HuH-7 (cell line): ENCODE measurements at regions not wholly inside any gene's neighbourhood (a gene's known extent, or its start where the extent isn't known, plus 50 kb on each side); places are given as distances from the start of the nearest gene placed in this dataset.
"Not testable (repeated sequence)": the region's sequence is repeated elsewhere in the genome, so short reads cannot be mapped to it uniquely, and the experiment has no call there.

ENCODE experiments used
- DNase-seq: peaks from one replicate; pipeline ENCODE4 v3.0.0; 2011; ENCODE audit warnings: low spot score

DNA sequence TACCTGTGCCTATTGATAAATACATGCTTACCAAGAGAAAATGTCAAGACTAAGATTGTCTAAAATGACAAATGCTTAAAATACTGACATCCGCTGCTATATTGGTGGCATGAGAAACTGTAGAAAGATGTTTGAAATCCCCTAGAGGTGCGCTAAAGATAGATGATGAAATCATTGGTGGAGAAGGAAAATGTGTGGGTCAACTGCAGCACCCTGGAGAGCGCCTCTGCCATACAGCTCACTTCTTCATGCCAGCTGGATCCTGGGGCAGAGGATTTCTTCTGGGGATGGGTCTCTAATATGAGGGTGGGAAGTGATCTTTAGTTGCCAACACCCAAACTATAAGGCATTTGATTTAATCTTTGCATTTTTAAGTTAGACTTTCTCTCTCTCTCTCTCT lies 680.4 kb upstream of the POM121L12 start:
- peak; percentile 15 for DNase-seq

DNA sequence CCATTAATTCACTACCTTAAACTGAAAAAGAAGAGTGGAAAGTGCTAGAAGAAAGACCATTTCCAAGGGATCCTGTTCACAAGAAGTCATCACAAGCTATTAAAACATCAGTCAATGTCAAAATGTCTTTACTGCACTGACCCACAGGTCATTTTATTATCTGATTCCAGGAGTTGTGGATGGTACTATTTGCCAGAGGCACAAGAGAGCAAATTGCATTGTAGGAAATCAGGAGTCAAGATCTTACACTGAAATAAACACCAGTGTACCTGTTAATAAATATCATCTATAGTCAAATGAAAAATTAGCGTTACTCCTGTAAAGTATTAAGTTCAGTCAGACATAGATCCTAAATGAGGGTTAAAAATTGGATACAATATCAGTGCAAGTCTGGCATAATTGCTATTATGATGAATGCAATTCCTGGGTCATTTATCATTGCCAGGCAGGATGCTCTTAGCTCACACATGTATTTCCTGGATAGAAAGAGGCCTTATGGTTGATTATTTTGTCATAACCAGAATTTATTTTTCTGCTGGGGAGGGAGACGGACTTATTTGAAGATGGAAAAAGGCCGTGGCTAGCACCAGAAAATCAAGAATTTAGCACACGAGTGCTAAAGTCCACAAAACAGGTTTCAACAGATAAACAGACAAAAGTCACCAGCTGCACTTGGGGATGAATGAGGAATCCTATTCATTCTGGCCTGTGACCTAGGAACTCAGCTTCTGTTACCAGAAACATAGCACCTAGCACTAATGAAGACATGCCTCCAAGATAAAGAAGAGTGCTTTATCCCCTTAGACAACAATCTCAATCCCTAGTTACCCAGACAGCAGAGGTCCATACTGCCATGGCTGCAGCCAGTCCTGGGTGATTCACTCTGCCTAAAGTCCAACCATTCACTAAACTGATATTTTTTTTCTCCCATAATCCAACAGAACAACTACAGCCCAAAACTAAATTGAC lies 683.1 kb upstream of the POM121L12 start:
- DNase-seq = no peak

DNA sequence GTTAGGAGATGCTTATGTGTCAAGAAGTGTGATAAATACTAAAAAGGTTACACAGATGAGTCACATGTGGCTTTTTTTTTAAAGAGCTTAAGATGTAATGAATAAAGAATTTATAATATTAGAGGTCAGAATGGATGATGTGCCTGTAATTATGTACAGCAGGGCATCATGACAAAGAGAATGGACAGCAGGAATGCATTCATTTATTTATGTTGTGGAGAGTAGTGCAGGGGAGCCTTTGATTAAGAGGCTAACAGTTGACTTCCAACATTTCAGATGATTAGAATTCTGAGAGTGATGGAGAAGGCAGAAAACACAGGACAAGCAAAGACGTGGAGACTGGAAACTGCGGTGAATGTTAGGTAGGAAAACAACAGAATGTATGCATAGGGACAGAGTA lies 691.4 kb upstream of the POM121L12 start:
- DNase-seq = no peak

DNA sequence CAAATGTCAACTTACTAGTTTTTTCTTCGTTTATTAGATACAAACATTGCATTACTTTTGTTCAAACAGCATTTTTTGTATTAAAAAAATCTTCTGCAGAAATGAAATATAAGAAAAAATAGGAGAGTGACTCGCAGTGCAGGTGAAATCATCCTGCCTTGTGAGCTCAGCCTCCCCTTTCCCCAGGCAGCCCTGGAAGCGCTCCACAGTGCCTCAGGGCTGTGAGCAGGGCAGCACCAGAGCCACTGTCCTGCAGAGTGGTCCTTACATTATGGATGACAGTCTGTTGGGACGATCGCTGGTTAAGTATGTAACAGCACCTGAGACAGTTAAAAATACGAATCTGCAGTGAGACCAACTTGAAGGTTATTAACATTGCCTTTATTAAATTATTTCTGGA lies 695.4 kb upstream of the POM121L12 start:
- DNase-seq = no peak

DNA sequence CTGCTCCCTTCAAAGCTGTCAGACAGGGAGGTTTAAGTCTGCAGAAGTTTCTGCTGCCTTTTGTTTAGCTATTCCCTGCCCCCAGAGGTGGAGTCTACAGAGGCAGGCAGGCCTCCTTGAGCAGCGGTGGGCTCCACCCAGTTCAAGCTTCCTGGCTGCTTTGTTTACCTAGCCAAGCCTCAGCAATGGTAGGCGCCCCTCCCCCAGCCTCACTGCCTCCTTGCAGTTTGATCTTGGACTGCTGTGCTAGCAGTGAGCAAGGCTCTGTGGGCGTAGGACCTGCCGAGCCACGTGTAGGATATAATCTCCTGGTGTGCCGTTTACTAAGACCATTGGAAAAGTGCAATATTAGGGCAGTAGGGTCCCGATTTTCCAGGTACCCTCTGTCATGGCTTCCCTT lies 707.1 kb upstream of the POM121L12 start:
- DNase-seq = not testable (repeated sequence)

DNA sequence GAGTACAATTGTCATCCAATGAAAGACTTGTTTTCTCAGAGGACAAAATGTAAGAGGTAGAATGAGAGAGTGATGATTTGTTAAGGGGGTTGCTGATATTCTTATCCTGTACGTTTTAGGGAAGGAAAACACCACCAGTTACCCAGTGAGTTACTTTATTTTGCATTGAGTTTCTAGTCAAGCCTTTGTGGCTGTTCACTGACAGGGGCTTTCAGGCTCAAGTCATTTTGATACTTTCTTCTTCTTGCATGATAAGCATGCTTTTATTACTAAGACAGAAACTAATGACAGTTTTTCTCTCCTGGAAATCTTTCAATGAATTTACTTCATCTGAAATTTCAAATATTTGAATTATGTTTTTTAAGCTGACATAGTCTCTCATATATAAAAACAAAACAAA lies 710.2 kb upstream of the POM121L12 start:
- DNase-seq = no peak

DNA sequence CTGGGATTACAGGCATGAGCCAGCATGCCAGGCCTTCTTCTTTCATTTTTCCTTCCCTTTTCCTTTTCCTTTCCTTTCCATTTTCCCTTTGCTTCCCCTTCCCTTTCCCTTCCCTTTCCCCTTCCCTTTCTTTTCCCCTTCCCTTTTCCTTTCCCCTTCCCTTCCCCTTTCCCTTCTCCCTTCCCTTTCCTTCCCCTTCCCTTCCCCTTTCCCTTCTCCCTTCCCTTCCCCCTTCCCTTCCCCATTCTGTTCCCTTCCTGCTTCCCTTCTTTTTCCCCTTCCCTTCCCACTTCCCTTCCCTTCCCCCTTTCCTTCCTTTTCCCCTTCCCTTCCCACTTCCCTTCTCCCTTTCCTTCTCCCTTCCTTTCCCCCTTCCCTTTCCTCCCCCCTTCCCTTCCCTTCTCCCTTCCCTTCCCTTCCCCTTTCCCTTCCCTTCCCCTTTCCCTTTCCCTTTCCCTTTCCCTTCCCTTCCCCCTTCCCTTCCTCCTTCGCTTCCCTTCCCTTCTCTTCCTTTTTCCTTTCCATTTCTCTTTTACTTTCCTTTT lies 712.2 kb upstream of the POM121L12 start:
- DNase-seq = no peak

DNA sequence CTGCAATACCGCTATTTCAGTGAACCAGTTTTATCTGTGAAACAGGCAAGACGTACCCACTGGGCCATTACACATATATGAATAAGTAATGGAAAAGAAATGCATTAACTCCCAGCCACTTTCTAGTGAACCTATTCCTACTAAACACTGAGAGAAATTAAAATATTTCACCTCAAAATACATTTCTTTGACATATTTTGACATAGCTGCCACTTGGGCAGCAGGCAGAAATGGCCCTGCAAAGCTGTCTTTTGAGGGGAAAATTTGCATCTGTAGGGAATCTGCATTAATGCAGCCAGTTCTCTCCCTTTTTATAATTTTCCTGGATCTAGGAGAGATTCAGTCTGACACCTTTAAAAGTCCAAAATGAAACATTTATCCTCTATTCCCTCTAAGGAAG lies 714.8 kb upstream of the POM121L12 start:
- no peak for DNase-seq

DNA sequence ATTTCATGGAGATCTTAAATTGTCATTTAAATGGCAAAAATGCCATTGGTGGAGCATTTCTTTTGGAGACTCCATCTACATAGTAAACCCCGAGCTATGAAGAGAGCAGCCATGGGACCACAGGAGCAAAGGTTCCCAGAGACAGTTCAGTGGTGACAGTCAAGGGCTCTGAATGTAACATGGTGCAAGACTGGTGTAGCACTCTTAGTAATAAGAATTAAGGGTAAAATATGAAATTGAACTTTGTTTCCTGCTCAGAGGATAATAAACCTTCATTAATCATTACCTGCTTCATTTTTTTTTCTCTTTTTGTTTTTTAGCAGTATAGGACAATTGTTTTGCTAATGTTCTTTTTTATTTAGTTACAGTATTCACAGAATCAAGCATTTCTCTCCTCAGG lies 717.5 kb upstream of the POM121L12 start:
- DNase-seq = no peak

DNA sequence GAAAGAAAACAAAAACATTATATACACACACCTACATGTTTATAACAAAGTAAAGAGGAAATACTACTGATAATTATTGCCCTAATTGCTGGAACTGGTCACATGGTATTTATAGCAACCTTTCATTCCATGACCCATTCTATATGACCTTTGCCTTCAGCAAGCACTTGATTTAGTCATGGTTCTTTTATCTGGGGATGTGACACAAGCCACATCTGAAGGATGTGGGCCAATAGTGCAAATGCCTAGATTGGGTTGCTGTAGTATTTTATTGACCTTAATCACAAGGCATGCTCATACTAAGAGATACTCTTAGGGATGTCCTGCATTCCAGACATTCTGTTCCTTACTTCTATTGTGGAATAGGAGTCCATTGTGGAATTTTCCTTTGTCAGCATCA lies 723.5 kb upstream of the POM121L12 start:
- no peak for DNase-seq

DNA sequence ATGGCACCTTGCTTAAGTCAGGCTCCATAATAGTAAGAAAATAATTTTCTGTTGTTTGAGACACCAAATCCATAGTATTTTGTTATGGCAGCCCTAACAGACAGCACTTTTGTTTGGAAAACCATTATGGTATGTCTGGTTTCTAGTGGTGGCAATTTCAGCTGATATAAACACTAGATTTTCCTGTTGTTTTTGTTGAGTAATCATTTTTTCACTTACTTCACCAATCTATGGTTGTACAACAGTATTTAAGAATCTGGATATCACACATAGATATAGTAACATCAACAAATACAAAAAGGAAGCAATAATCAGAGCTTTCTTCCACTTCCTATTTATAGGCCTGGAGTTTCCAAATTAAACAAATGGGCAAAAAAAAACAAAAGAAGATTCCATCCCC lies 725.8 kb upstream of the POM121L12 start:
- no peak for DNase-seq

DNA sequence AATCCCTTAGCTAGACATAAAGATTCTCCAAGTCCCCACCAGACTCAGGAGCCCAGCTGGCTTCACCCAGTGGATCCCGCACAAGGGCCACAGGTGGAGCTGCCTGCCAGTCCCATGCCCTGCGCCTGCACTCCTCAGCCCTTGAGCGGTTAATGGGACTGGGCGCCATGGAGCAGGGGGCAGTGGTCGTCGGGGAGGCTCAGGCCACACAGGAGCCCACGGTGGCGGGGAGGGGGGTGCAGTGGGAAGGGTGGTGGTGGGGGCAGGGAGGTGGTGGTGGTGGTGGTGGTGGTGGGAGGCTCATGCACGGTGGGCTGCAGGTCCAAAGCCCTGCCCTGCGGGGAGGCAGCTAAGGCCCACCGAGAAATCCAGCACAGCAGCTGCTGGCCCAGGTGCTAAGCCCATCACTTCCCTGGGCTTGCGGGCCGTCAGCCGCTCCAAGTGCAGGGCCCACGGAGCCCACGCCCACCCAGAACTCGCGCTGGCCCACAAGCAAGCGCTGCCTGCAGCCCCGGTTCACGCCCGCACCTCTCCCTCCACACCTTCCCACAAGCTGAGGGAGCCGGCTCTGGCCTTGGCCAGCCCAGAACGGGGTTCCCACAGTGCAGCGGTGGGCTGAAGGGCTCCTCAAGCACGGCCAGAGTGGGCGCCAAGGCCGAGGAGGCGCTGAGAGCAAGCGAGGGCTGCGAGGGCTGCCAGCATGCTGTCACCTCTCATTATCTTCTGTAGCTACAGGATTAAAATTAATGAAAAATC lies 732.5 kb upstream of the POM121L12 start:
- no peak for DNase-seq

DNA sequence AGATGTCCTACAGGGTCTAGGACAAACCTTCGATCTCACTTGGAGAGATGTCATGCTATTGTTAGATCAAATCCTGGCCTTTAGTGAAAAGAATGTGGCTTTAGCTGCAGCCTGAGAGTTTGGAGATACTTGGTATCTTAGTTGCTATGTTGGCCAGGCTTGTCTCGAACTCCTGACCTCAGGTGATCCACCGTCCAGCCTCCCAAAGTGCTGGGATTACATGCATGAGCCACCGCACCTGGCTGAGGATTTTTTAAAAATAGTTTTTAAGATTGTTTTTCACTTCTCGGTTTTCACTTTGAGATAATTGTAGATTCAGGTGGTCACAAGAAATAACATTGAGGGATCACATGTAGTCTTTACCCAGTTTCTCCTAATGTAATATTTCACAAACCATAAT lies 738.3 kb upstream of the POM121L12 start:
- no peak for DNase-seq

DNA sequence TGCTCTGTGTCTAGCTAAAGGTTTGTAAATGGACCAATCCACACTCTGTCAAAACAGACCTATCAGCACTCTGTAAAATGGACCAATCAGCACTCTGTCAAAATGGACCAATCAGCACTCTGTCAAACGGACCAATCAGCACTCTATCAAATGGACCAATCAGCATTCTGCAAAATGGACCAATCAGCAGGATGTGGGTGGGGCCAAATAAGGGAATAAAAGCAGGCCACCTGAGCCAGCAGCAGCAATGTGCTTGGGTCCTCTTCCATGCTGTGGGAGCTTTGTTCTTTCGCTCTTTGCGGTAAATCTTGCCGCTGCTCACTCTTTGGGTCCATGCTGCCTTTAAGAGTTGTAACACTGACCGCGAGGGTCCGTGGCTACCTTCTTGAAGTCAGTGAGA lies 740.5 kb upstream of the POM121L12 start:
- DNase-seq = no peak

DNA sequence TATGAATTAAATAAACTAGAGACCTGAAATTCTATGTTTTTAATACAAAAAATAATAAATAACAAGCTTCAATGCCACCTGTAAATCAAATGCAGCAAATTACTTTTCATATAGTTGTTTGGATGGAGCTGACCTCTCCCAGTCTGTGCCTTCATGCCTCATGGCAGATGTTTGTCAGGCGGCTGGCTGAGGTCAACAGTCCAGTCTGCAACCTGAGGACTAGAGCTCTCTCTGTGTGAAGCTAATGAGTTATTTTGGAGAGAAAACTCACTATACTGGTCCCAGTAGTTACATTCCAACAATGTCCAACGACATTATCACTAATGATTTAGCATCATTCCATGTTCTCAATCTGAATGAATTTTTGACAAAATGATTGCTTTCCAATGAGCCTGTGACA lies 746.2 kb upstream of the POM121L12 start:
- no peak for DNase-seq

DNA sequence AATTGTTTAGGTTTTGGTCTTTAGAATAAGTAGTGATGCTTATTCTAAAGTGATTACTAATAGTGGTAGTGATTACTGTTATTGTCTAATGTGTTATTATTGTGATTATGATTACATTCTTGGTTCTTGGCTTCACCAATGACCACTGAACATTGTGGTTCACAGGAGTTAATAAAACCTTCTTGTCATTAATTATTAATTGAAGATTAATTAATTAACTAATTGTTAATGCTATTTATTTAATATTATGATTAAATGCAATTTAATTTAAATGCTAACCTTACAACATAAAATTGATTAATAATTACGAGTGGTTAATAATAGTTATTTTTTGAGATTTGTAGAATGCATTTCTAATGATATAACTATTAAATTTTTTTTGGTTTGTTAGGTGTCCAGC lies 747.7 kb upstream of the POM121L12 start:
- no peak for DNase-seq

DNA sequence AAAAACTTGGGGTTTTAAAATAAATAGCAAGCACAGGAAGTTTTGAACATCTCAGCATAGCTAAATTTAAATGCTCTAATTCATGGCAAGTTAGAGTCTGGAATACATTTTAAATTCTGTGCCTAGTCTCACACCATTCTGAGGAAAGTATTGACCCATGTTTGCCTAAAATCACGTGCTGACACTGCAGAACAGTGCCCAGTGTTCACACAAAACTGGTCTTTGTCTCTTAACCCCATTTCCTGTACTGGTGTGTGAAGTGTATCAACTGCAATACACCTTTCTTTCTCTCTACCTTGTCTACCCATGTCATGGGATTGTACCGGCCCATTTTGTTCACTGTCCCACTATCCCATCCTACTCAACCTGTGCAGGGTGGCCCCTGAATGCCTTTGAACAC lies 749.7 kb upstream of the POM121L12 start:
- DNase-seq = no peak

DNA sequence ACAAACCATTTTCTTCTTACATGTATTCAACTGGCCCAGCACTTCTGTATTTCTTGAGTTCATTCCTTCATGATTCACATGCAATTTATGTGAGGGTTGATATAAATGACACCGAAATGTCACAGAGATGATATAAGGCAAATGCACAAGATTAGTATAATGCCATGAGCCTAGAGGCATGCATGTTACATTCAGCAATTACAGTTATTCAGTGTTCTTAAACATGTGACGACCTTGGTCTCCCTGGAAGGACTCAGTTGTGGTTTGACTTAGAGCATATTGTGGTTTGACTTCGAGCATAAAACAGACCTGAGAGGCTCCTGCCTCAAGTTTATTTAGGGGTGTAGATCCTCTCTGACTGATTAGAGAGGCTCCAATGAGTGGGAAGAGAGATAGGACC lies 752.1 kb upstream of the POM121L12 start:
- DNase-seq = no peak

DNA sequence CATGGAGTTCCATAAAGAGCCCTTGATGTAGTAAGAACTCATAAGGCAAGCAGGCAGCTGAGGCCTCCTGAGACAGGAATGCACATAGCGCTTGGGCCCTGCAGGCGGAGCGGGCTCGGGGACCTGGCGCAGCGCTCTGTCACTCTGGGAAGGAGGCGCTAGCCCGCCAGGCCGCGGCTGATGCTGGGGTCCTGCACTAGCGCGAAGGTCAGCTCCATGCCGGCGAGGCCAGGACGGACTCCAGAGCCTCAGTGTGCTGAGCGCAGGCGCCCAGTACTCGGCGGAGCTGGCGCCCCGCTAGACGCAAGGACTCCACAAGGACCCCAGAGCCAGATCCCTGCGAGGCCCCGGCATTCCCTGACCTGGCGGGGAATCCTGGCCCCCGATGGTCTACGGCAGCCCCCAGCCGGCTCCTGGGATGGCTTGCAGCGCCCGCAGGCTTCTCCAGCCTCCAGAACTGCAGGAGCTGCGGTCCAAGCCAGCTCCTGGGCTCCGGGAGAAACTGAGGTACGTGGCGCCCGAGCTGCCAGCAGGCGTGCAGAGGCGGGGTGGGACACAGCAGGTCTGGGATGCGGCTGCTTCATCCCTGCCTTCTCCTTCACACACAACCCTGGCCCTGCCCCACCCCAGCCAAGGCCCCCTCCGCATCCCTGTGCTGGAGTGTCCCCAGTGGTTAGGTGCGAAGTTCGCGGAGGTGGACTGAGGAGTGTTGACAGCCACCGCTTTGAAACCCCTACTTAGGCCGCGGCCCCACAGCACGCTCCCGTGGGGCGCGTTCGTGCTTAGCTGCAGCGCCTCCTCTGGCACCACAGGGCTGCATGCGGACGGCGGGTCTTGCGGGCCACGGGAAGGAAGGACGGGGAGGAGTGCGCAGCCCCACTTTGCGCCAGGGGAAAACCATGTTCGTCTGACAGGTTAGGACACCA lies 761.5 kb upstream of the POM121L12 start:
- DNase-seq = no peak

DNA sequence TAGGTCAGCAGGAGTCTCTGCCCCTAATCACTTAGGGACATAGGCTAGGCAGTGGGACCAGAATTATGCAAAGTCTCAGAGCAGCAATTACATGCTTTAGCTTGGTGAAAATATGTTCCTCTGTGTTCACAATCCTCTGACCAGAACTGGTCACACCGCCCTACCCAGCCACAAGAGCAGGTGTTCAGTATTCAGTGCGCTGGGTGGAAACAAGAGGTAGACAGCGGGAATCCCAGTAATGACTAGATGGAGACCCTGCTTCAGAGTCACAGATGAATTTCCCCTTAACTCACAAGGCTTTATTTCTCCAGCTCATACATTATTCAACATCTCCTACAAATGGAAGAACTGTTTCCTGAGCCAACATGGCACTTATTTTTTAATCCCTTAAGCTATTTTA lies 763.7 kb upstream of the POM121L12 start:
- no peak for DNase-seq

DNA sequence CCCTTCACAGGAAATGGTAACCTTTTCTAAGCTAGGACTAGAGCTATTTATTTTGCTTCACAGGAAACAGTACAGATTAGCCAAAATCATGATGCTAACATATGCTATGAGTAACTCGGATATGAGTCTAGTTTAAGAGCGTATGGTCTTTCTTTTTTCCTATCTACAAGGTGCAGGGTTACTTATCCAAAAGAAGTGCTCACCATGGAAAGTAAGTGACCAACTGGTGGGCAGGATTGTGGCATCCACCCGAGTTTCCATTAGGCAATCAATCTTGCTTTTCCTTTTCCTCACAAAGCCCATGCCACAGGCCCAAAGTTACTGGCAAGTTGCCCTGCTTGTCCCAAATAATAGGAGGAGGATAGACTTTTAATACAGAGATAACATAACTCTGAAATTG lies 765.1 kb upstream of the POM121L12 start:
- DNase-seq = no peak

DNA sequence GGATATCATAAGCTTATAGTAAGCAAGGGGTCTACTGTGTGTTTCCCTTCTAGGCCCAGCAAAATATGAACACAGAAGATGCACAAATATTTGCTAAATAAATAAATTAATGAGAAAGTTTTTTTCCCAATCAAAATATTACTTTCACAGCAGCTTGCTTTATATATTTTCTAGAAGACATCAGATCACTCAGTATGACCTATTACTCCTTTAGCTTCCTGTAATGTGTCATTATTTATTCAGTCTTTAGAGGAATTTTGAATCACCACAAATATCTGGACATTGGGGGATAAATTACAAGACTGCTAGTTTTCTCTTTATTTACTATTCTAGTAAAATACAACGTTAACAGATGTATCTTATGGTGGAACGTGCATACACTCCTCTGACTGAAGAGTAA lies 765.8 kb upstream of the POM121L12 start:
- DNase-seq = no peak
